OCI-LY7 (cell line): ENCODE measurements at regions not wholly inside any gene's neighbourhood (a gene's known extent, or its start where the extent isn't known, plus 50 kb on each side); places are given as distances from the start of the nearest gene placed in this dataset.
"Not testable (repeated sequence)": the region's sequence is repeated elsewhere in the genome, so short reads cannot be mapped to it uniquely, and the experiment has no call there.

Source experiments
- BruUV-seq: library from RNA; stranded (reverse); fragments of 400-500 nt; replicated peaks from 2 replicates; lab custom pipeline; 2021; lab: Mats Ljungman, UMichigan
- CTCF ChIA-PET: fragments of 300-600 bp; sonication (Branson Sonifier 250); formaldehyde crosslinking; loops from one replicate; lab custom pipeline; 2022; ENCODE audit warnings: antibody characterized with exemption; ENCODE audit not compliant: unreplicated experiment; lab: Charles Lee
- POLR2A ChIA-PET: fragments of 300-600 bp; sonication (Branson Sonifier 250); formaldehyde crosslinking; loops from one replicate; lab custom pipeline; 2022; ENCODE audit warnings: antibody characterized with exemption; lab: Charles Lee
- DNase-seq: peaks from one replicate; pipeline ENCODE4 v3.0.0-alpha.2; 2015; ENCODE audit warnings: low spot score
- H2AFZ ChIP-seq: fragments of 200-600 bp; sonication (generic), shearing (Covaris generic); 2 replicates; pipeline ENCODE4 v1.6.1; 2014; ENCODE audit warnings: mild to moderate bottlenecking, antibody characterized with exemption, low read length, moderate library complexity
- H3K27ac ChIP-seq: fragments of 200-600 bp; sonication (generic); 2 replicates; pipeline ENCODE4 v1.5.1; 2014; ENCODE audit warnings: mixed run types, low read depth, mild to moderate bottlenecking, moderate library complexity, low read length, inconsistent platforms; ENCODE audit not compliant: poor library complexity, severe bottlenecking
- H3K36me3 ChIP-seq: fragments of 200-600 bp; sonication (generic); 2 replicates; pipeline ENCODE4 v1.6.1; 2014; ENCODE audit warnings: mild to moderate bottlenecking, antibody characterized with exemption, low read length, moderate library complexity, mixed read lengths; ENCODE audit not compliant: insufficient read depth
- H3K4me1 ChIP-seq: fragments of 200-600 bp; sonication (generic); 2 replicates; pipeline ENCODE4 v1.5.1; 2014; ENCODE audit warnings: mild to moderate bottlenecking, low read length; ENCODE audit not compliant: insufficient read depth, poor library complexity, severe bottlenecking
- H3K4me2 ChIP-seq: fragments of 200-600 bp; sonication (generic); 2 replicates; pipeline ENCODE4 v1.6.1; 2014; ENCODE audit warnings: mild to moderate bottlenecking, low read length
- H3K4me3 ChIP-seq: fragments of 200-600 bp; sonication (generic); 2 replicates; pipeline ENCODE4 v1.5.1; 2014; ENCODE audit warnings: mild to moderate bottlenecking, low read depth, low read length; ENCODE audit not compliant: poor library complexity, severe bottlenecking
- H3K79me2 ChIP-seq: fragments of 200-600 bp; sonication (generic); 2 replicates; pipeline ENCODE4 v1.6.1; 2016; ENCODE audit warnings: low read depth, mild to moderate bottlenecking, low read length, moderate library complexity, mixed read lengths; ENCODE audit not compliant: insufficient read depth
- H3K9me2 ChIP-seq: fragments of 200-600 bp; sonication (generic); 2 replicates; pipeline ENCODE4 v1.6.1; 2016; ENCODE audit warnings: mild to moderate bottlenecking, low read length, mixed read lengths; ENCODE audit not compliant: insufficient read depth
- H3K9me3 ChIP-seq: fragments of 200-600 bp; sonication (generic); 2 replicates; pipeline ENCODE4 v1.6.1; 2014; ENCODE audit warnings: mild to moderate bottlenecking, mixed run types, low read length, mixed read lengths
- H4K20me1 ChIP-seq: fragments of 200-600 bp; sonication (generic); 2 replicates; pipeline ENCODE4 v1.6.1; 2014; ENCODE audit warnings: mild to moderate bottlenecking, antibody characterized with exemption, low read length, moderate library complexity, mixed read lengths; ENCODE audit not compliant: insufficient read depth
- EZH2phosphoT487 ChIP-seq: fragments of 200-600 bp; sonication (generic); IDR thresholded peaks from 2 replicates; pipeline ENCODE4 v1.6.1; 2018; ENCODE audit warnings: low read depth, borderline replicate concordance, mild to moderate bottlenecking, mixed run types, antibody characterized with exemption, low read length, moderate library complexity, mixed read lengths
- intact Hi-C: fragments of 100-400 bp; cut with micrococcal nuclease; formaldehyde crosslinking; loops from one replicate; pipeline ENCODE4 v1.10.0; 2022; ENCODE audit not compliant: unreplicated experiment
- TF ChIP-seq, protein P1 (sequence below): fragments of 200-600 bp; sonication (generic); conservative IDR thresholded peaks from 2 replicates; pipeline ENCODE4 v1.5.1; 2014; ENCODE audit warnings: mild to moderate bottlenecking, antibody characterized with exemption, low read length, moderate library complexity, mixed read lengths

GRCh38 chr6:140153703-140154102 is 779.3 kb upstream of the CITED2 start:
- CTCF ChIA-PET, result no interaction called here
- Histone ChIP-seq H4K20me1 (no peaks in the 10 kb centered on the region), H3K79me2 (no peaks in the 10 kb centered on the region), H3K27ac (no peak overlapping the region), H3K4me2 (no peak overlapping the region), H3K36me3 (no peaks in the 10 kb centered on the region), H2AFZ (no peak overlapping the region), H3K9me3 (no peaks in the 10 kb centered on the region), H3K4me3 (no peak overlapping the region), H3K4me1 (no peaks in the 10 kb centered on the region), H3K9me2 (no peaks in the 10 kb centered on the region)
- BruUV-seq, result no TSS peak
- intact Hi-C loops, result no loop called here
- TF ChIP-seq EZH2phosphoT487, result no peak
- TF ChIP-seq, protein P1, sequence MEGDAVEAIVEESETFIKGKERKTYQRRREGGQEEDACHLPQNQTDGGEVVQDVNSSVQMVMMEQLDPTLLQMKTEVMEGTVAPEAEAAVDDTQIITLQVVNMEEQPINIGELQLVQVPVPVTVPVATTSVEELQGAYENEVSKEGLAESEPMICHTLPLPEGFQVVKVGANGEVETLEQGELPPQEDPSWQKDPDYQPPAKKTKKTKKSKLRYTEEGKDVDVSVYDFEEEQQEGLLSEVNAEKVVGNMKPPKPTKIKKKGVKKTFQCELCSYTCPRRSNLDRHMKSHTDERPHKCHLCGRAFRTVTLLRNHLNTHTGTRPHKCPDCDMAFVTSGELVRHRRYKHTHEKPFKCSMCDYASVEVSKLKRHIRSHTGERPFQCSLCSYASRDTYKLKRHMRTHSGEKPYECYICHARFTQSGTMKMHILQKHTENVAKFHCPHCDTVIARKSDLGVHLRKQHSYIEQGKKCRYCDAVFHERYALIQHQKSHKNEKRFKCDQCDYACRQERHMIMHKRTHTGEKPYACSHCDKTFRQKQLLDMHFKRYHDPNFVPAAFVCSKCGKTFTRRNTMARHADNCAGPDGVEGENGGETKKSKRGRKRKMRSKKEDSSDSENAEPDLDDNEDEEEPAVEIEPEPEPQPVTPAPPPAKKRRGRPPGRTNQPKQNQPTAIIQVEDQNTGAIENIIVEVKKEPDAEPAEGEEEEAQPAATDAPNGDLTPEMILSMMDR, result no peak
- no peak for DNase-seq
- POLR2A ChIA-PET, result no interaction called here

- intact Hi-C loops, H3K4me3 ChIP-seq, BruUV-seq, H3K79me2 ChIP-seq, H3K27ac ChIP-seq, H2AFZ ChIP-seq, H3K36me3 ChIP-seq, H3K9me3 ChIP-seq, H4K20me1 ChIP-seq, H3K4me1 ChIP-seq, DNase-seq, H3K9me2 ChIP-seq, H3K4me2 ChIP-seq: not testable (repeated sequence)
- POLR2A ChIA-PET, result interaction anchor here (0.5 to 2.0 kb wide), 2 partner anchors 10 to 541 kb away, joined by 3 to 5 read pairs; no protein-coding TSS in a partner anchor
- CTCF ChIA-PET, result interaction anchor here (0.6 kb wide), 1 partner anchor 457 kb away, joined by 3 read pairs; no protein-coding TSS in a partner anchor
Observed at GRCh38 chr6:140147825-140148814, 773.7 kb upstream of the CITED2 start.

GRCh38 chr6:140140891-140141290 is 766.4 kb upstream of the CITED2 start:
- Histone ChIP-seq H3K4me3 (no peak overlapping the region), H2AFZ (no peak overlapping the region), H3K4me1 (no peaks in the 10 kb centered on the region), H3K9me3 (no peaks in the 10 kb centered on the region), H3K9me2 (no peaks in the 10 kb centered on the region), H4K20me1 (no peaks in the 10 kb centered on the region), H3K36me3 (no peaks in the 10 kb centered on the region), H3K27ac (no peak overlapping the region), H3K4me2 (no peak overlapping the region), H3K79me2 (no peaks in the 10 kb centered on the region)
- ChIA-PET CTCF (no interaction called here), POLR2A (interaction anchor here (0.7 kb wide), 1 partner anchor 62 kb away, joined by 4 read pairs; no protein-coding TSS in a partner anchor)
- TF ChIP-seq, protein P1, result no peak
- TF ChIP-seq EZH2phosphoT487, result no peak
- DNase-seq, result no peak
- intact Hi-C loops, result no loop called here
- no TSS peak for BruUV-seq
